Epithelial cell of proximal tubule (primary cell): ENCODE measurements at regions not wholly inside any gene's neighbourhood (a gene's known extent, or its start where the extent isn't known, plus 50 kb on each side); places are given as distances from the start of the nearest gene placed in this dataset.

Experiments
- DNase-seq: peaks from one replicate; pipeline ENCODE4 v3.0.0-alpha.2; 2011; ENCODE audit warnings: low read depth
- H3K4me3 ChIP-seq: 2 replicates; pipeline ENCODE4 v1.5.1; 2011; ENCODE audit warnings: low read depth, mild to moderate bottlenecking, low read length
- TF ChIP-seq, protein P1 (sequence below): conservative IDR thresholded peaks from 2 replicates; pipeline ENCODE4 v1.5.1; 2012; ENCODE audit warnings: low read depth, mild to moderate bottlenecking, low read length

DNA sequence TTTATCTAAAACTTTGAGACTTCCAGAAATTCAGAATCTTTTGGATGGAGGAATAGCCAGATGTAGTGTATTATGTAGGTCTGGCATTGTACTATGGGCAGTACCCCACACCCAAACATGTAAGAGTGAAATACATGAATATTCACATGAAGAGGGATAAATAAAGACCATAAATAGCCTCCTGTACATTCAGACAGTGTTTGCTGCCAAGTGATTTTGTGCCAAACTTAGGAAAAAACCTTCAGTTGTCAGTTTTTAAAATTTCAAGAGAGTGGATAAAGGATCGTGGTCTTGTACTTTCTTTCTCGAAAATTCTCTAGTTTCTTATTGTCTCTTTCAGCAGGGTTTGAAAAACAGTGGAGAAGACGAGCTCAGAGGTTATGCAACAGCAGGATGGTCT, 150.3 kb upstream of the LARGE1 start:
- no peak for DNase-seq
- TF ChIP-seq, protein P1, sequence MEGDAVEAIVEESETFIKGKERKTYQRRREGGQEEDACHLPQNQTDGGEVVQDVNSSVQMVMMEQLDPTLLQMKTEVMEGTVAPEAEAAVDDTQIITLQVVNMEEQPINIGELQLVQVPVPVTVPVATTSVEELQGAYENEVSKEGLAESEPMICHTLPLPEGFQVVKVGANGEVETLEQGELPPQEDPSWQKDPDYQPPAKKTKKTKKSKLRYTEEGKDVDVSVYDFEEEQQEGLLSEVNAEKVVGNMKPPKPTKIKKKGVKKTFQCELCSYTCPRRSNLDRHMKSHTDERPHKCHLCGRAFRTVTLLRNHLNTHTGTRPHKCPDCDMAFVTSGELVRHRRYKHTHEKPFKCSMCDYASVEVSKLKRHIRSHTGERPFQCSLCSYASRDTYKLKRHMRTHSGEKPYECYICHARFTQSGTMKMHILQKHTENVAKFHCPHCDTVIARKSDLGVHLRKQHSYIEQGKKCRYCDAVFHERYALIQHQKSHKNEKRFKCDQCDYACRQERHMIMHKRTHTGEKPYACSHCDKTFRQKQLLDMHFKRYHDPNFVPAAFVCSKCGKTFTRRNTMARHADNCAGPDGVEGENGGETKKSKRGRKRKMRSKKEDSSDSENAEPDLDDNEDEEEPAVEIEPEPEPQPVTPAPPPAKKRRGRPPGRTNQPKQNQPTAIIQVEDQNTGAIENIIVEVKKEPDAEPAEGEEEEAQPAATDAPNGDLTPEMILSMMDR: no peak
- no peak overlapping the region for H3K4me3 ChIP-seq

DNA sequence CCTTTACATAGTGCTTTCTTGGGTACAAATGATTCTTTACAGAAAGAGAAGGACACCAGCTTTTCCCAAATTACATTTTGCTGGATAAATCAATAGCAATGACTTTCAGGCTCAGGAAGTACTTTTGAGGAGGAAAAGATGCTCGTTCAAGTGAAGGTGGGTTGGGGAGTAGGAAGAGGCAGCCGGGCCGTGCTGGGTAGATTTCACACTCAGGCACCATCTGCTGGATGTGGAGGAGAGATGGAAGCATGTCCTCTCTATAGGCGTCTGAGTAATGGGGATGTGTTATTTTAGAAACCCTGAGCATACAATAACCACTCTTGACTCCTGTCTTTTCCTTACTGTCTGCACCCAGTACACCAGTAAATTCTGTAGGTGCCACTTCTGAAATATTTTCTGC, 152.3 kb upstream of the LARGE1 start:
- no peak overlapping the region for H3K4me3 ChIP-seq
- DNase-seq: no peak
- TF ChIP-seq, protein P1: no peak

DNA sequence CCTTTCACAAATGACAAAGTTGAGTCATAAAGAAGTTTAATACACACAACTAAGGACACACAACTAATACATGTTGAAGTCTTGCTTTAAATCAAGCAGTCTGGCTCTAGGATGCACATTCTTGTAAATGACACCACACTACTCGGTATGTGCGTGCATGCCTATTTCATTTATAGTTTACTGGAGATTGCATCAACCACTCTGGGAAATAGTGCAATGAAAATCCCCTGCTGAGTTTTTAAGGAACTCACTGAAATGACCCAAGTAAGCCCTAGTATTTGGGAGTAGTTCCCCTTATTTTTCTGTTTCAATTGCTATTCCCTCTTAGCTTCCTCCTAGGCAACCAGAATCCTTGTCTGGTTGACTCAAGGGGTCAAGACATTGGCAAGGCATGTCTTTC, 160.2 kb upstream of the LARGE1 start:
- DNase-seq: no peak
- TF ChIP-seq, protein P1: no peak
- H3K4me3 ChIP-seq: no peak overlapping the region

DNA sequence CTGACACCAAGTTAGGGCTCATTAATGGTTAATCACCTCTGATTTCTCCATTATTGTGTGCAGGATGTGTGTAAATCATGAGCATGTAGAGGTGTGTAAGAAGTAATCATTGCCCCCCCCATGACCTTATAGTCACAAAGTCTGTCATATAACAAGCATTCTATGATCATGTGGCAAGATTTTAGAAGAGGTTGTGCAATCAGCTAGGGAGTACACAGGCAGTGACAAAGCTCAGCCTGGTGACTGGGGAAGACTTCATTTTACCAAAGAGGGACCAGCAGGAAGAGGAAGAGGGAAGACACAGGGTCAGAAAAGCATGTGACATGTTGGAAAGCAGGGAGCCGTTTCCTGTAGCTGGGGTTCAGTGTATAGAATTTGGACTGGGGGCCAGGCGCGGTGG, 176.5 kb upstream of the LARGE1 start:
- TF ChIP-seq, protein P1: no peak
- no peak overlapping the region for H3K4me3 ChIP-seq
- DNase-seq: no peak

DNA sequence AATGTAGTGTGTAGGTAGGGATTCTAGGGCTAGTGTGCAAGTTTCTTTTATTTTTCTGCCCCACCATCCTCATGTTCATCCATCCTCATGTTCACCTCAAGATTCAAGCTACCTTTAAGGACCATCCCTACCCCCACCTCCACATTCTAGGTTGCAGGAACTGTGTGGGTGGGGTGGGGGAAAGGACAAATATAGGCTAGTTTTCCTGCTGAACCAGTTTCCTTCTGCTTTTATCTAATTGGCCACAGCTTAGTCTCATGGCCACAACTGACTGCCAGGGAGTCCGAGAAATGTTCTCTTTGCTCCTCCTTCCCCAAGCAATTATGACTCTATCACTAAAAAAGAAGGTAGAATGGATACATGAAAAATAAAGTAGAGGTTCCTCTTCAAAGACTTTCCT, 179.0 kb upstream of the LARGE1 start:
- no peak overlapping the region for H3K4me3 ChIP-seq
- TF ChIP-seq, protein P1: no peak
- DNase-seq: no peak

DNA sequence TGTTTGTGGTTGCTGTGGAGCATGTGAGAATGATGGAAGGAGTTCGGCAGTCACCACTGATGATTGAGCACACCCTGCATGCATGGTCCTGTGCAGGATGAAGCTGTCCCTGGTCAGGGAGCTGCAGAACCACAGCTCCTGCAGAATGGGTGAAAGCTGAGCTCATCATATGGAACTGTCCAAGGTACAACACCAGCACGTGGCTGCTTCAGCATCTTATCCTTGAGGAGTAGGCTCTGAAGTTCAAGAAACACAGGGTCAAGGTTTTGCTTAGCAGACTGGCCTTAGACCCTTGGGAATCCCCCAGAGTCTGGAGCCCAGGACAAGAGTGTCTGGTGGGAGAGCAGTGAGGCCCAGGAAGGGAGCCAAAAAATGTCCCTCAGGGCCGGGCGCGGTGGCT, 182.4 kb upstream of the LARGE1 start:
- no peak for DNase-seq
- TF ChIP-seq, protein P1: no peak
- H3K4me3 ChIP-seq: no peak overlapping the region

DNA sequence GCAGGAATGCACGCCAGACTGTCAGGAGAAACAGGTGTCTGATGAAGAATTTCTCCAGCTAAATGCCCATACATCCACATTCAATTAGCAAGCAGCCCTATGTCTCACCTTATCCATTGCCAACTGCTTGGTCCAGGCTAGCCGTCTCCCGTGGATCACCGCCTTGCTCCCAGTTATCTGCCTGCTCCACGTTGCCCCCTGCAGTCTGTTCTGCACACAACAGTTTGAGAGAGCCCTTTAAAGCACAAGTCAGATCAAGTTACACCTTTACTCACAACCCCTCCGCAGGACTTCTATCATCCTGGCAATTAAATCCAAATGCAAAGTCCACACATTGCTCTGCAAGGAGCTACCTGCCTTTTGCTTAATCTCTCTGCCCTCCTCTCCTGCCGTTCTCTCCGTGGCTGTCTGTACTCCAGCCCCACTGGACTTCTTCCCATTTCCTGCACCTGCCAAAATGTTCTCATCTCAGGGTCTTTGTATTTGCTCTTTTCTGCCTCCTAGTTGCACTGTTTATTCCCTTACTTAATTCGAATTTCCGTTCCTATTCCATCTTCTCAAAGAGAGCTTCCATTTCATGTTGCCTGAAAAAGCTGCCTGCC, 185.3 kb upstream of the LARGE1 start:
- no peak for DNase-seq
- no peak overlapping the region for H3K4me3 ChIP-seq
- TF ChIP-seq, protein P1: peak; percentile 40
